ENCODE measurements at regions not wholly inside any gene's neighbourhood (a gene's known extent, or its start where the extent isn't known, plus 50 kb on each side); places are given as distances from the start of the nearest gene placed in this dataset.
"Not testable (repeated sequence)": the region's sequence is repeated elsewhere in the genome, so short reads cannot be mapped to it uniquely, and the experiment has no call there.

DNA sequence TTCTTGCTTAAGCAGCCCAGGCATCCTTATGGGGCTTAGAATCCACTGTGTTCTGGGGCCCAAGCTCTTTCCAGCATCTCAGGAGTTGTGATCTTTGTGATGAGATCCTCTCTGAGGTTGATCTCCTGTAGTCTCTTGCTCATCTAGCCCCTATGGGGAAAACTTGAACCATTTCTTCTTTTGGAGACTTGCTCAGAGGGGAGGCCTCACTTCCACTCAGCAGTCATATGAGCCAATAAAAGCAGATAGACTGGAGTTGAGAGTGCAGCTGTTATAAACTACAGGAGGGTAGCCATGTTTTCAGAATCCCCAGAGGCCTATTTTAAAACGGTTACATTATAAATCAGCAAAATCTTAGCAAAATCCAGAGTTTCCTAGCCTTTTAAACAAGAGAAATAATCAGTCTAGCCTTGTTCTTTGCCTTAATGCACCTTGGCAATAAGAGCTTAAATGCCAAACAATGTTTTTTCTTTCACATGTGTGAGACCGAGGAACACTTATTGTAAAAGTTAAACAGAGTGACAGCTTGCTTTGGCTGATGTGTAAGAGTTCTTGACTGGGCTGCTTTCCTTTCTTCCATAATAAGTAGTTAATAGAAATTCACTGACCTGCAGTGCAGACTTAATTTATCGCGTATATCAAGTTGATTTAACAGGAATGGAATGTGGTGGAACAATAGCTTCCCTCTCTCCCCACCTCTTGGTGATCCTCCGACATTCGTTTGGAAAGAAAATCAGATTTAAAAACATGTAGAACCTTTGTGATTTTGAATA is 168.3 kb downstream of the NEDD1 start:
- no peak for ATAC-seq
- in situ Hi-C loops (cut with HindIII; ENCODE audit: low pct_unique_long_range_greater_than_20kb, low sequenced_read_pairs), result no loop called here
- BruUV-seq (replicated peaks), result no TSS peak
- H3K4me1 ChIP-seq (ENCODE audit: control insufficient read depth, insufficient read depth, low read length), result no peaks in the 10 kb centered on the region
- DNase-seq (ENCODE audit: low read depth, low spot score), result no peak
- no peak overlapping the region for H3K27ac ChIP-seq (ENCODE audit: low read length)
- H3K4me3 ChIP-seq (ENCODE audit: low read depth in 2 of 2, low read length in 2 of 2), result no peak overlapping the region
- no peaks in the 10 kb centered on the region for H3K36me3 ChIP-seq (ENCODE audit: control insufficient read depth, insufficient read depth, low read length)
- H3K9me3 ChIP-seq (ENCODE audit: control insufficient read depth, insufficient read depth, low read depth, low read length), result no peaks in the 10 kb centered on the region
- ChIA-PET POLR2A (no interaction called here), CTCF (no interaction called here)
- TF ChIP-seq TCF7L2 (IDR thresholded peaks at IDR 0.05; ENCODE audit: low read depth, low read length), result no peak
- TF ChIP-seq, protein P1, sequence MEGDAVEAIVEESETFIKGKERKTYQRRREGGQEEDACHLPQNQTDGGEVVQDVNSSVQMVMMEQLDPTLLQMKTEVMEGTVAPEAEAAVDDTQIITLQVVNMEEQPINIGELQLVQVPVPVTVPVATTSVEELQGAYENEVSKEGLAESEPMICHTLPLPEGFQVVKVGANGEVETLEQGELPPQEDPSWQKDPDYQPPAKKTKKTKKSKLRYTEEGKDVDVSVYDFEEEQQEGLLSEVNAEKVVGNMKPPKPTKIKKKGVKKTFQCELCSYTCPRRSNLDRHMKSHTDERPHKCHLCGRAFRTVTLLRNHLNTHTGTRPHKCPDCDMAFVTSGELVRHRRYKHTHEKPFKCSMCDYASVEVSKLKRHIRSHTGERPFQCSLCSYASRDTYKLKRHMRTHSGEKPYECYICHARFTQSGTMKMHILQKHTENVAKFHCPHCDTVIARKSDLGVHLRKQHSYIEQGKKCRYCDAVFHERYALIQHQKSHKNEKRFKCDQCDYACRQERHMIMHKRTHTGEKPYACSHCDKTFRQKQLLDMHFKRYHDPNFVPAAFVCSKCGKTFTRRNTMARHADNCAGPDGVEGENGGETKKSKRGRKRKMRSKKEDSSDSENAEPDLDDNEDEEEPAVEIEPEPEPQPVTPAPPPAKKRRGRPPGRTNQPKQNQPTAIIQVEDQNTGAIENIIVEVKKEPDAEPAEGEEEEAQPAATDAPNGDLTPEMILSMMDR (IDR thresholded peaks at IDR 0.05), result no peak
- intact Hi-C loops (cut with micrococcal nuclease; ENCODE audit: unreplicated experiment), result no loop called here
- no peaks in the 10 kb centered on the region for H3K27me3 ChIP-seq (ENCODE audit: control insufficient read depth, insufficient read depth, low read length)

DNA sequence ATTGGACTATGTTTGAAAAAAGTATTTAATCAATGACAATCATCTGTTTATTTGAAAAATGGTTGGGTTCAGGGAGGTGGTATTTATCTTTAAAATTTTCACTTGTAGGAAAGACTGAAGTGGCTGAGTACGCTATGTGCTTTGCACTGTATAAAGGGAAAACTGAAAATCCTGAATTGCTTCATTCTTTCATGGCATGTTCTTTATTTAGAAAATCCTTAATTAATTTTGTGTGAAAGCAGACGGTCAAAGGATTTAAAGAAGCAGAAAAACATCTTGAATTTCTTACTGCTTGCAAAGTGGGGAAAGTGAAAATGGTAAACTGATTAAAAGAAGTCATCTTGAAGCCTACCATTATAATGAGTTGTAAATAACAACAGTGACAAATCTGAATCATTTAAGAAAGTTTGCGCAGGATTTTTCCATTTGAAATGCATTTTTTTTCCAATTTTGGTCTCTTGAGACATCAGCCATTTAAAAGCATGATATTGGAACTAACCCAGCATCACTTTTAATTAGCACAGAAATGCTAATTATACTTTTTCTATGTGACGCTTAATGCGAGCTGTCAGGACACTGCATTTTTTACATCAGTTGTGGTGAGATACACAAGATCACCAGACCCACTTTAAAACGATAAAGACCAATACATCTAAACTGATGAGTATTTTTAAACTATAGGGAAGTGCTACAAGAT is 169.0 kb downstream of the NEDD1 start:
- DNase-seq (ENCODE audit: low read depth, low spot score) (no peak), ATAC-seq (no peak)
- CTCF ChIA-PET, result no interaction called here
- in situ Hi-C loops (cut with HindIII; ENCODE audit: low pct_unique_long_range_greater_than_20kb, low sequenced_read_pairs), result no loop called here
- intact Hi-C loops (cut with micrococcal nuclease; ENCODE audit: unreplicated experiment), result no loop called here
- POLR2A ChIA-PET, result no interaction called here
- no peaks in the 10 kb centered on the region for H3K4me1 ChIP-seq (ENCODE audit: control insufficient read depth, insufficient read depth, low read length)
- TF ChIP-seq TCF7L2 (IDR thresholded peaks at IDR 0.05; ENCODE audit: low read depth, low read length) (no peak), POLR2AphosphoS5 (IDR thresholded peaks at IDR 0.05; ENCODE audit: low read depth, low read length) (no peak), SIN3A (IDR thresholded peaks at IDR 0.05; ENCODE audit: borderline replicate concordance, insufficient read depth, low read depth, low read length) (no peak)
- TF ChIP-seq, protein P2, sequence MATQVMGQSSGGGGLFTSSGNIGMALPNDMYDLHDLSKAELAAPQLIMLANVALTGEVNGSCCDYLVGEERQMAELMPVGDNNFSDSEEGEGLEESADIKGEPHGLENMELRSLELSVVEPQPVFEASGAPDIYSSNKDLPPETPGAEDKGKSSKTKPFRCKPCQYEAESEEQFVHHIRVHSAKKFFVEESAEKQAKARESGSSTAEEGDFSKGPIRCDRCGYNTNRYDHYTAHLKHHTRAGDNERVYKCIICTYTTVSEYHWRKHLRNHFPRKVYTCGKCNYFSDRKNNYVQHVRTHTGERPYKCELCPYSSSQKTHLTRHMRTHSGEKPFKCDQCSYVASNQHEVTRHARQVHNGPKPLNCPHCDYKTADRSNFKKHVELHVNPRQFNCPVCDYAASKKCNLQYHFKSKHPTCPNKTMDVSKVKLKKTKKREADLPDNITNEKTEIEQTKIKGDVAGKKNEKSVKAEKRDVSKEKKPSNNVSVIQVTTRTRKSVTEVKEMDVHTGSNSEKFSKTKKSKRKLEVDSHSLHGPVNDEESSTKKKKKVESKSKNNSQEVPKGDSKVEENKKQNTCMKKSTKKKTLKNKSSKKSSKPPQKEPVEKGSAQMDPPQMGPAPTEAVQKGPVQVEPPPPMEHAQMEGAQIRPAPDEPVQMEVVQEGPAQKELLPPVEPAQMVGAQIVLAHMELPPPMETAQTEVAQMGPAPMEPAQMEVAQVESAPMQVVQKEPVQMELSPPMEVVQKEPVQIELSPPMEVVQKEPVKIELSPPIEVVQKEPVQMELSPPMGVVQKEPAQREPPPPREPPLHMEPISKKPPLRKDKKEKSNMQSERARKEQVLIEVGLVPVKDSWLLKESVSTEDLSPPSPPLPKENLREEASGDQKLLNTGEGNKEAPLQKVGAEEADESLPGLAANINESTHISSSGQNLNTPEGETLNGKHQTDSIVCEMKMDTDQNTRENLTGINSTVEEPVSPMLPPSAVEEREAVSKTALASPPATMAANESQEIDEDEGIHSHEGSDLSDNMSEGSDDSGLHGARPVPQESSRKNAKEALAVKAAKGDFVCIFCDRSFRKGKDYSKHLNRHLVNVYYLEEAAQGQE (IDR thresholded peaks at IDR 0.05; ENCODE audit: insufficient read depth in 1 of 2, low read depth in 2 of 2, low read length in 1 of 2), result no peak
- TF ChIP-seq, protein P1 (IDR thresholded peaks at IDR 0.05), result no peak
- no TSS peak for BruUV-seq (replicated peaks)
- no peak overlapping the region for H3K27ac ChIP-seq (ENCODE audit: low read length)
- no peak overlapping the region for H3K4me3 ChIP-seq (ENCODE audit: low read depth in 2 of 2, low read length in 2 of 2)
- H3K9me3 ChIP-seq (ENCODE audit: control insufficient read depth, insufficient read depth, low read depth, low read length), result no peaks in the 10 kb centered on the region
- no peaks in the 10 kb centered on the region for H3K27me3 ChIP-seq (ENCODE audit: control insufficient read depth, insufficient read depth, low read length)
- no peaks in the 10 kb centered on the region for H3K36me3 ChIP-seq (ENCODE audit: control insufficient read depth, insufficient read depth, low read length)

DNA sequence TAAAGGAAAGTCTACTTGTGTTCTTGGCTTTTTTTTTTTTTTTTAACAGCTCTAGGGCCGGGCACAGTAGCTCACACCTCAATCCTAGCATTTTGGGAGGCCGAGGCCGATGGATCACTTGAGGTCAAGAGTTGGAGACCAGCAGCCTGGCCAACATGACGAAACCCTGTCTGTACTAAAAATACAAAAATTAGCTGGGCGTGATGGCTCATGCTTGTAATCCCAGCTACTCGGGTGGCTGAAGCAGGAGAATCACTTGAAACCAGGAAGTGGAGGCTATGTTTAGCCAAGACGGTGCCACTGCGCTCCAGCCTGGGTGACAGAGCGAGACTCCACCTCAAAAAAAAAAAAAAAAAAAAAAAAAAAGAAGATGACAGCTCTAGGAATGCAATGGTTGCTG is 169.9 kb downstream of the NEDD1 start:
- H3K36me3 ChIP-seq (ENCODE audit: control insufficient read depth, insufficient read depth, low read length); H3K27me3 ChIP-seq (ENCODE audit: control insufficient read depth, insufficient read depth, low read length); H3K9me3 ChIP-seq (ENCODE audit: control insufficient read depth, insufficient read depth, low read depth, low read length); CTCF ChIA-PET; BruUV-seq (replicated peaks); H3K4me3 ChIP-seq (ENCODE audit: low read depth in 2 of 2, low read length in 2 of 2); intact Hi-C loops (cut with micrococcal nuclease; ENCODE audit: unreplicated experiment); H3K4me1 ChIP-seq (ENCODE audit: control insufficient read depth, insufficient read depth, low read length); ATAC-seq; DNase-seq (ENCODE audit: low read depth, low spot score); POLR2A ChIA-PET; H3K27ac ChIP-seq (ENCODE audit: low read length); in situ Hi-C loops (cut with HindIII; ENCODE audit: low pct_unique_long_range_greater_than_20kb, low sequenced_read_pairs): not testable (repeated sequence)

Measured in Panc1 (cell line).